ENCODE measurements at regions not wholly inside any gene's neighbourhood (a gene's known extent, or its start where the extent isn't known, plus 50 kb on each side); places are given as distances from the start of the nearest gene placed in this dataset.

DNA sequence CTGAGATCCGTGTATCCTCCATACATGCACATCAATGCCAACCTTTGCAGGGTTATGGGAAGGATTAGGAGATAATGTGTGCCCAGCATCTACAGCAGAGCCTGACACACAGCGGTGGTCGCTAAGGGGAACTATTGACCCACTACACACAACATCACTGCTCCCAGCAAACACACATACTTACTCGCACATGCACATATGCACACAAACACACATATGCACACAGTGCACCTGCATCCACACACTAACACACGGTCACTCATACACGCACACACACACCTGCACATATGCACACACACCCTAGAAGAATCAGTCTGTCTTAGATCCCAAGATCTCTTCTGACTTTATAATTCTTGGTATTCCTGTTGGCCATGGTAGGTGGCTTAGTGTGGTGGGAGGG lies 118.3 kb downstream of the GYPC start (continued):
- TF ChIP-seq, protein P1, sequence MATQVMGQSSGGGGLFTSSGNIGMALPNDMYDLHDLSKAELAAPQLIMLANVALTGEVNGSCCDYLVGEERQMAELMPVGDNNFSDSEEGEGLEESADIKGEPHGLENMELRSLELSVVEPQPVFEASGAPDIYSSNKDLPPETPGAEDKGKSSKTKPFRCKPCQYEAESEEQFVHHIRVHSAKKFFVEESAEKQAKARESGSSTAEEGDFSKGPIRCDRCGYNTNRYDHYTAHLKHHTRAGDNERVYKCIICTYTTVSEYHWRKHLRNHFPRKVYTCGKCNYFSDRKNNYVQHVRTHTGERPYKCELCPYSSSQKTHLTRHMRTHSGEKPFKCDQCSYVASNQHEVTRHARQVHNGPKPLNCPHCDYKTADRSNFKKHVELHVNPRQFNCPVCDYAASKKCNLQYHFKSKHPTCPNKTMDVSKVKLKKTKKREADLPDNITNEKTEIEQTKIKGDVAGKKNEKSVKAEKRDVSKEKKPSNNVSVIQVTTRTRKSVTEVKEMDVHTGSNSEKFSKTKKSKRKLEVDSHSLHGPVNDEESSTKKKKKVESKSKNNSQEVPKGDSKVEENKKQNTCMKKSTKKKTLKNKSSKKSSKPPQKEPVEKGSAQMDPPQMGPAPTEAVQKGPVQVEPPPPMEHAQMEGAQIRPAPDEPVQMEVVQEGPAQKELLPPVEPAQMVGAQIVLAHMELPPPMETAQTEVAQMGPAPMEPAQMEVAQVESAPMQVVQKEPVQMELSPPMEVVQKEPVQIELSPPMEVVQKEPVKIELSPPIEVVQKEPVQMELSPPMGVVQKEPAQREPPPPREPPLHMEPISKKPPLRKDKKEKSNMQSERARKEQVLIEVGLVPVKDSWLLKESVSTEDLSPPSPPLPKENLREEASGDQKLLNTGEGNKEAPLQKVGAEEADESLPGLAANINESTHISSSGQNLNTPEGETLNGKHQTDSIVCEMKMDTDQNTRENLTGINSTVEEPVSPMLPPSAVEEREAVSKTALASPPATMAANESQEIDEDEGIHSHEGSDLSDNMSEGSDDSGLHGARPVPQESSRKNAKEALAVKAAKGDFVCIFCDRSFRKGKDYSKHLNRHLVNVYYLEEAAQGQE (IDR thresholded peaks at IDR 0.05; ENCODE audit: low read depth): no peak
- TF ChIP-seq YY1 (IDR thresholded peaks at IDR 0.05; ENCODE audit: extremely low read depth, insufficient replicate concordance, low read depth, low read length): no peak

DNA sequence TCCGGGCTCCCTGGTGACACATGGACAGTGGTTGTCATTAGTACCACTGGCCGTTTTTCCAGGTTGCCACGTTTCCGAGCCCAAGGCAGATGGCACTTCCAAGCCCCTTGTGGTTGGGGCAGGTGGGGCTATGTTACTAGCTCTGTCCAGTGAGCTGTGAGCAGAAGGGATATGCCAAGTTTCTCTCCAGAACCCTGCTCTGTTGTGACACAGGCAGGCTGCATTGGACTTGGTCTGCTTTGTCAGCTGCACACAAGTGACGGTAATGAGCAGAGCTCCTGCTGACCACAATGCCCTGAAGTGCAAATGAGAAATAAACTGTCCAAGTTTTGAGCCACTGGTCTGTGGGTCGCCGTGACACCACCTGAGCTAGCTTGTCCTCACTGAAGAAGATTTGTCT lies 118.8 kb downstream of the GYPC start:
- BruUV-seq (replicated peaks): no TSS peak
- RAD21 ChIA-PET (ENCODE audit: low non-redundant PET in 1 of 2, low total read pairs in 2 of 2, uncharacterized antibody in 2 of 2, unreplicated experiment in 2 of 2): no interaction called here
- intact Hi-C loops (cut with micrococcal nuclease): loop anchor here (10.0 kb wide), 1 partner anchor 200 kb away; no protein-coding TSS in a partner anchor
- 0 out of 2 replicates have a peak, but pooled peaks cover 4% of the 10 kb centered on the region for H3K27me3 ChIP-seq (ENCODE audit: insufficient read depth, low read length)
- DNase-seq (ENCODE audit: low read depth, low spot score) (no peak), ATAC-seq (no peak)
- H3K36me3 ChIP-seq (ENCODE audit: control insufficient read depth in 1 of 2, insufficient read depth in 2 of 2, low read length in 2 of 2): no peaks in the 10 kb centered on the region
- POLR2A ChIA-PET: no interaction called here
- TF ChIP-seq, protein P2, sequence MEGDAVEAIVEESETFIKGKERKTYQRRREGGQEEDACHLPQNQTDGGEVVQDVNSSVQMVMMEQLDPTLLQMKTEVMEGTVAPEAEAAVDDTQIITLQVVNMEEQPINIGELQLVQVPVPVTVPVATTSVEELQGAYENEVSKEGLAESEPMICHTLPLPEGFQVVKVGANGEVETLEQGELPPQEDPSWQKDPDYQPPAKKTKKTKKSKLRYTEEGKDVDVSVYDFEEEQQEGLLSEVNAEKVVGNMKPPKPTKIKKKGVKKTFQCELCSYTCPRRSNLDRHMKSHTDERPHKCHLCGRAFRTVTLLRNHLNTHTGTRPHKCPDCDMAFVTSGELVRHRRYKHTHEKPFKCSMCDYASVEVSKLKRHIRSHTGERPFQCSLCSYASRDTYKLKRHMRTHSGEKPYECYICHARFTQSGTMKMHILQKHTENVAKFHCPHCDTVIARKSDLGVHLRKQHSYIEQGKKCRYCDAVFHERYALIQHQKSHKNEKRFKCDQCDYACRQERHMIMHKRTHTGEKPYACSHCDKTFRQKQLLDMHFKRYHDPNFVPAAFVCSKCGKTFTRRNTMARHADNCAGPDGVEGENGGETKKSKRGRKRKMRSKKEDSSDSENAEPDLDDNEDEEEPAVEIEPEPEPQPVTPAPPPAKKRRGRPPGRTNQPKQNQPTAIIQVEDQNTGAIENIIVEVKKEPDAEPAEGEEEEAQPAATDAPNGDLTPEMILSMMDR (IDR thresholded peaks at IDR 0.05 in 2 of 3, conservative IDR thresholded peaks at IDR 0.05 in 1 of 3; ENCODE audit: borderline replicate concordance in 1 of 3, insufficient read depth in 1 of 3, low read depth in 2 of 3, low read length in 2 of 3): no peak
- TF ChIP-seq SP1 (IDR thresholded peaks at IDR 0.05; ENCODE audit: low read depth): no peak
- no peak for TF ChIP-seq CEBPB (IDR thresholded peaks at IDR 0.05; ENCODE audit: low read depth)
- TF ChIP-seq FOSL1 (IDR thresholded peaks at IDR 0.05; ENCODE audit: low read depth): no peak
- TF ChIP-seq POLR2AphosphoS5 (IDR thresholded peaks at IDR 0.05; ENCODE audit: low read depth, low read length): no peak
- no peak for TF ChIP-seq ZFX (IDR thresholded peaks at IDR 0.05)
- TF ChIP-seq EZH2phosphoT487 (IDR thresholded peaks at IDR 0.05; ENCODE audit: borderline replicate concordance): no peak
- TF ChIP-seq EGR1 (IDR thresholded peaks at IDR 0.05; ENCODE audit: low read depth): no peak
- H4K20me1 ChIP-seq (ENCODE audit: insufficient read depth): no peaks in the 10 kb centered on the region
- H3K4me3 ChIP-seq (replicated peaks in 1 of 2; ENCODE audit: low read depth in 1 of 2, low read length in 2 of 2): no peak overlapping the region
- H3K9ac ChIP-seq (ENCODE audit: low read length): no peak overlapping the region
- H3K4me1 ChIP-seq (ENCODE audit: control insufficient read depth in 1 of 2, insufficient read depth in 2 of 2, low read length in 2 of 2): no peaks in the 10 kb centered on the region
- H3K27ac ChIP-seq (ENCODE audit: low read depth, low read length): no peak overlapping the region
- CTCF ChIA-PET: no interaction called here
- no peaks in the 10 kb centered on the region for H3K9me3 ChIP-seq (ENCODE audit: control insufficient read depth in 1 of 2, insufficient read depth in 1 of 2, low read depth in 1 of 2, low read length in 2 of 2)
- H3K79me2 ChIP-seq (ENCODE audit: insufficient read depth, low read length): no peaks in the 10 kb centered on the region
- no peak overlapping the region for H2AFZ ChIP-seq (ENCODE audit: low read depth, low read length, poor library complexity, severe bottlenecking)
- no peak overlapping the region for H3K4me2 ChIP-seq (ENCODE audit: low read length)
- H3K9me2 ChIP-seq (ENCODE audit: insufficient read depth): no peaks in the 10 kb centered on the region
